Upper lobe of left lung (tissue), 6 donors: ENCODE measurements at regions not wholly inside any gene's neighbourhood (a gene's known extent, or its start where the extent isn't known, plus 50 kb on each side); places are given as distances from the start of the nearest gene placed in this dataset.

Source experiments
- ATAC-seq, 2 donors: fragments of 200-7000 bp; cut with Tn5 transposase; one replicate each; pipeline ENCODE4 v1.9.1; 2022; ENCODE audit warnings: mild to moderate bottlenecking in 2 of 2, moderate library complexity in 2 of 2; ENCODE audit not compliant: low FRiP score in 2 of 2
- DNase-seq, 2 donors: peaks; one replicate each; pipeline ENCODE4 v3.0.0-alpha.2; 2019 to 2020
- H3K27ac ChIP-seq, 4 donors: fragments of 200-600 bp; sonication (generic); one replicate each; pipeline ENCODE4 v1.5.1; 2016 to 2019
- H3K27me3 ChIP-seq, 4 donors: fragments of 200-600 bp; sonication (generic); one replicate each; pipeline ENCODE4 v1.5.1; 2017 to 2019
- H3K36me3 ChIP-seq, 4 donors: fragments of 200-600 bp; sonication (generic); one replicate each; pipeline ENCODE4 v1.5.1; 2016 to 2019
- H3K4me1 ChIP-seq, 4 donors: fragments of 200-600 bp; sonication (generic); one replicate each; pipeline ENCODE4 v1.5.1; 2018 to 2019
- H3K4me3 ChIP-seq, 4 donors: fragments of 200-600 bp; sonication (generic); one replicate each; pipeline ENCODE4 v1.5.1; 2017 to 2019; ENCODE audit warnings: mild to moderate bottlenecking in 2 of 4, moderate library complexity in 1 of 4
- H3K9me3 ChIP-seq, 4 donors: fragments of 200-600 bp; sonication (generic); one replicate each; pipeline ENCODE4 v1.5.1; 2018 to 2019
- CTCF ChIP-seq, 6 experiments: fragments of 450-650 bp in 4 of 6; fragments of 200-600 bp in 2 of 6; sonication (generic) in 2 of 6; IDR thresholded peaks; one replicate each; pipeline ENCODE4 v1.5.1; 2016 to 2019; ENCODE audit warnings: antibody characterized with exemption in 6 of 6
- EP300 ChIP-seq, 4 donors: sonication (generic); formaldehyde crosslinking; IDR thresholded peaks; one replicate each; pipeline ENCODE4 v1.5.1; 2017; ENCODE audit warnings: antibody characterized with exemption in 4 of 4, control low read depth in 2 of 4
- POLR2A ChIP-seq, 4 donors: fragments of 450-650 bp; IDR thresholded peaks; one replicate each; pipeline ENCODE4 v1.5.1; 2016 to 2017; ENCODE audit warnings: antibody characterized with exemption in 4 of 4, mild to moderate bottlenecking in 2 of 4
- POLR2AphosphoS5 ChIP-seq, 2 donors: sonication (generic); formaldehyde crosslinking; IDR thresholded peaks; one replicate each; pipeline ENCODE4 v1.5.1; 2017; ENCODE audit warnings: antibody characterized with exemption in 2 of 2
- WGBS, 2 donors: methylation state at CpG; one replicate each; pipeline ENCODE4 v1.1.5; 2017 to 2018; 5-methylcytosine and 5-hydroxymethylcytosine counted together
- donor health status: DM: no; HTN: no; CAD: no; lungs with moderate emphysema.
- donor health status: DM: no; HTN: yes; CAD: no; lungs with severe emphysema.

DNA sequence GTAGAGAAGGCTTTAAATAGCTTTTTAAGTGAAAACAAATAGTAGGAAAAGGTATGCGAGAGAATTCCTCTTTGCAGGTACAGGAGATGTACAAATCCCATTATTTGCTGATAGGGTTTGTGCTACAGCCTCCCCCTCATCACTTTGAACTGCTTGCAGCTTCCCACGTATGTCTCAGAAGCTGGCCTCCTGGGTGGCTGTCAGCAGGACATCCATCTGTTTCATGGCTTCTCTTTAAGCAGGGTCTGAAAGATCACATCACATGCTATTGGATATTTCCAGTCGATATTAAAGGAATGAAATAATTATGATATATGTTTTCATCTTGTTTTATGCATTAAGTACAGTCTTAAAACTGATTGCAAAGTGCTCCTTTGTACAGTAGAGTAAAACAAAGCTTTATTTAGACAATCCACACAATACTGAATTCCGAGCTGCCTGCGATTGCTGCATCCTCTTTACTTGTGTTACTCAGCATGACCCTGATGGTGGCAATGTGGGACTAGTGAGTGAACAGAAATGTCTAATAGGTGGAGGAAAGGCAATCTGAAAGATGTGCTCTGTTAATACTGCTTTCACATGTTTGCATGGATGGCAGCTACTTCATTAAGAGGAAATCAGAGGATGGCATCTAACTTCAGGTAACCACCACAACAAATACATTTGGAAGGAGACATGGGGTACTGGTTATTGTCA lies 930.6 kb upstream of the SEMA6D start:
- no peak for TF ChIP-seq EP300 (IDR thresholded peaks at IDR 0.05)
- Histone ChIP-seq H3K4me1 (no peaks in the 10 kb centered on the region), H3K36me3 (no peaks in the 10 kb centered on the region), H3K27ac (no peak overlapping the region), H3K27me3 (no peaks in the 10 kb centered on the region), H3K4me3 (no peak overlapping the region), H3K9me3 (no peaks in the 10 kb centered on the region)
- 58 to 59% methylated on average over 5 of the region's 5 CpGs for WGBS, 2 donors
- DNase-seq (no peak), ATAC-seq (no peak)

GRCh38 chr15:46795685-46796084 lies 921.6 kb upstream of the SEMA6D start:
- H3K27me3 ChIP-seq: no peaks in the 10 kb centered on the region

DNA sequence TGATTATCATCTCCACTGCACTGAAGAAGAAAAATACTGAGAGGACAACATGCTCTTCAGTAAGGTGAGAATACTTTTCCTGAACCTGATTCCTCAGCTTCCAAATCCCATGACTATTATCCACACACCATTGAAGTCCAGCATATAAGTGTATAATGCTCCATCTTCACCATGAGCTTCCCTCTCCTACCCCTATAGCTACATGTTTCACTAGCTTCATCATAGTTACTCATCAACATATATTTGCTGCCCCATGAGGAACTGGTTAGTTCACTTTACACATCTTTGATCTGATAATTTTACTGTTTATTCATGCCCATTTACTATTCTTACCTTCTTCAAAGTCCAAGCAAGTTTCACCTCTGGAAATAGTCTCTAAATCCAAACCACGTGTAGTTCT lies 908.5 kb upstream of the SEMA6D start:
- no peak overlapping the region for H3K4me3 ChIP-seq
- DNase-seq (no peak), ATAC-seq (no peak)
- 28 to 35% methylated on average over 1 of the region's 1 CpG for WGBS, 2 donors
- no peaks in the 10 kb centered on the region for H3K4me1 ChIP-seq
- H3K36me3 ChIP-seq: no peaks in the 10 kb centered on the region
- no peaks in the 10 kb centered on the region for H3K9me3 ChIP-seq
- no peak for TF ChIP-seq CTCF (IDR thresholded peaks at IDR 0.05)
- TF ChIP-seq EP300 (IDR thresholded peaks at IDR 0.05): no peak
- no peak for TF ChIP-seq POLR2A (IDR thresholded peaks at IDR 0.05)
- TF ChIP-seq POLR2AphosphoS5 (IDR thresholded peaks at IDR 0.05): no peak
- H3K27ac ChIP-seq: no peak overlapping the region
- no peaks in the 10 kb centered on the region for H3K27me3 ChIP-seq

More at GRCh38 chr15:46795685-46796084, 921.6 kb upstream of the SEMA6D start:
- WGBS, 2 donors: 94 to 95% methylated on average over 3 of the region's 3 CpGs
- H3K4me1 ChIP-seq: no peaks in the 10 kb centered on the region
- H3K36me3 ChIP-seq: no peaks in the 10 kb centered on the region
- ATAC-seq (no peak), DNase-seq (no peak)
- no peak overlapping the region for H3K4me3 ChIP-seq
- no peaks in the 10 kb centered on the region for H3K9me3 ChIP-seq
- no peak overlapping the region for H3K27ac ChIP-seq
- TF ChIP-seq CTCF (IDR thresholded peaks at IDR 0.05): no peak

- Histone ChIP-seq H3K27me3 (no peaks in the 10 kb centered on the region), H3K4me3 (no peak overlapping the region), H3K4me1 (no peaks in the 10 kb centered on the region), H3K27ac (no peak overlapping the region), H3K36me3 (no peaks in the 10 kb centered on the region), H3K9me3 (no peaks in the 10 kb centered on the region)
- ATAC-seq: no peak
- 78 to 84% methylated on average over 3 to 4 of the region's 4 CpGs for WGBS, 2 donors
- no peak for TF ChIP-seq POLR2A (IDR thresholded peaks at IDR 0.05)
- TF ChIP-seq EP300 (IDR thresholded peaks at IDR 0.05): no peak
- TF ChIP-seq POLR2AphosphoS5 (IDR thresholded peaks at IDR 0.05): no peak
- no peak for TF ChIP-seq CTCF (IDR thresholded peaks at IDR 0.05)
- DNase-seq: no peak
These were observed 902.1 kb upstream of the SEMA6D start for GRCh38 chr15:46815240-46815639.

DNA sequence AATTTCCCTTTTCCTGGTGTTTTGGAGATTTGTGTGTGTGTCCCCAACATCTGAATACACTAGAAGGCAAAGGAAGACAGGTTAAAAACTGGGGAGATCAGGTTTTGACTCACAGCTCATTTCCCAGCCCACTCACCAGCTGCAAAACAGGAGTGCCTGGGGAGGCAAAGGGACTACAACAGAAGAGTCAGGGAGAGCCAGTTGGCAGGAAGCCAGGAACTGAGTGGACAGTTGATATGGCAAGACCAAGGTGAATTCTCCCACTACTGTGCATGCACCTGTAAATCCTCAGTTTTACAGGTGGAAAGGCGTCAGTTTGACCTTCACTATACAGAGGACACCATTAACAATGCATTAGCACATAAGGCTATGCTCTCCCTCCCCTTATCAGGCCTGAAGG lies 901.5 kb upstream of the SEMA6D start:
- ATAC-seq: no peak
- Histone ChIP-seq H3K9me3 (no peaks in the 10 kb centered on the region), H3K4me1 (no peaks in the 10 kb centered on the region), H3K4me3 (no peak overlapping the region), H3K36me3 (no peaks in the 10 kb centered on the region), H3K27ac (no peak overlapping the region), H3K27me3 (no peaks in the 10 kb centered on the region)
- 72 to 75% methylated on average over 1 of the region's 1 CpG for WGBS, 2 donors
- TF ChIP-seq EP300 (IDR thresholded peaks at IDR 0.05) (no peak), POLR2AphosphoS5 (IDR thresholded peaks at IDR 0.05) (no peak), CTCF (IDR thresholded peaks at IDR 0.05) (no peak), POLR2A (IDR thresholded peaks at IDR 0.05) (no peak)
- no peak for DNase-seq
